ES-I3 (cell line): ENCODE measurements at regions not wholly inside any gene's neighbourhood (a gene's known extent, or its start where the extent isn't known, plus 50 kb on each side); places are given as distances from the start of the nearest gene placed in this dataset.

Experiments
- H3K36me3 ChIP-seq: 2 replicates; pipeline ENCODE4 v1.6.1; 2013; ENCODE audit warnings: mild to moderate bottlenecking, low read length, control low read depth, moderate library complexity; ENCODE audit not compliant: insufficient read depth
- H3K4me1 ChIP-seq: 2 replicates; pipeline ENCODE4 v1.6.1; 2013; ENCODE audit warnings: mild to moderate bottlenecking, control low read depth, low read length; ENCODE audit not compliant: insufficient read depth
- H3K9ac ChIP-seq: 2 replicates; pipeline ENCODE4 v1.6.1; 2013; ENCODE audit warnings: low read depth, mild to moderate bottlenecking, low read length, moderate library complexity
- H3K9me3 ChIP-seq: 2 replicates; pipeline ENCODE4 v1.6.1; 2013; ENCODE audit warnings: mild to moderate bottlenecking, low read length, moderate library complexity; ENCODE audit not compliant: control insufficient read depth, insufficient read depth

- Histone ChIP-seq H3K36me3 (no peaks in the 10 kb centered on the region), H3K9ac (no peak overlapping the region), H3K9me3 (no peaks in the 10 kb centered on the region), H3K4me1 (no peaks in the 10 kb centered on the region)
Measured at GRCh38 chr19:29111576-29111975, 101.4 kb downstream of the UQCRFS1 start.

GRCh38 chr19:29107831-29108230 is 105.1 kb downstream of the UQCRFS1 start:
- no peaks in the 10 kb centered on the region for H3K4me1 ChIP-seq

GRCh38 chr19:29106346-29106885 is 106.5 kb downstream of the UQCRFS1 start:
- H3K36me3 ChIP-seq, result no peaks in the 10 kb centered on the region
- no peak overlapping the region for H3K9ac ChIP-seq
- no peaks in the 10 kb centered on the region for H3K4me1 ChIP-seq

More at GRCh38 chr19:29107831-29108230, 105.1 kb downstream of the UQCRFS1 start:
- Histone ChIP-seq H3K9me3 (no peaks in the 10 kb centered on the region), H3K9ac (no peak overlapping the region), H3K36me3 (no peaks in the 10 kb centered on the region)

GRCh38 chr19:29105629-29106292 is 107.2 kb downstream of the UQCRFS1 start:
- Histone ChIP-seq H3K36me3 (no peaks in the 10 kb centered on the region), H3K4me1 (no peaks in the 10 kb centered on the region), H3K9me3 (no peaks in the 10 kb centered on the region), H3K9ac (no peak overlapping the region)

More at GRCh38 chr19:29106346-29106885, 106.5 kb downstream of the UQCRFS1 start:
- H3K9me3 ChIP-seq, result no peaks in the 10 kb centered on the region

GRCh38 chr19:29104605-29105241 is 108.2 kb downstream of the UQCRFS1 start:
- no peaks in the 10 kb centered on the region for H3K36me3 ChIP-seq
- no peak overlapping the region for H3K9ac ChIP-seq
- H3K9me3 ChIP-seq, result no peaks in the 10 kb centered on the region
- no peaks in the 10 kb centered on the region for H3K4me1 ChIP-seq

GRCh38 chr19:29098863-29099481 is 114.0 kb downstream of the UQCRFS1 start:
- Histone ChIP-seq H3K36me3 (no peaks in the 10 kb centered on the region), H3K9me3 (no peaks in the 10 kb centered on the region), H3K9ac (no peak overlapping the region), H3K4me1 (no peaks in the 10 kb centered on the region; the same call in 1 of the 2 replicates)

- Histone ChIP-seq H3K36me3 (no peaks in the 10 kb centered on the region), H3K4me1 (no peaks in the 10 kb centered on the region; the same call in 1 of the 2 replicates), H3K9me3 (no peaks in the 10 kb centered on the region), H3K9ac (no peak overlapping the region)
Measured at GRCh38 chr19:29098091-29098490, 114.9 kb downstream of the UQCRFS1 start.

- Histone ChIP-seq H3K9ac (no peak overlapping the region), H3K36me3 (no peaks in the 10 kb centered on the region), H3K9me3 (no peaks in the 10 kb centered on the region), H3K4me1 (no peaks in the 10 kb centered on the region; the same call in 1 of the 2 replicates)
Measured at GRCh38 chr19:29096896-29097295, 116.1 kb downstream of the UQCRFS1 start.

GRCh38 chr19:29093553-29093908 is 119.4 kb downstream of the UQCRFS1 start:
- Histone ChIP-seq H3K36me3 (no peaks in the 10 kb centered on the region), H3K4me1 (0 out of 2 replicates have a peak, but pooled peaks cover 8% of the 10 kb centered on the region), H3K9ac (no peak overlapping the region)

GRCh38 chr19:29092712-29093552 is 120.0 kb downstream of the UQCRFS1 start:
- Histone ChIP-seq H3K4me1 (0 out of 2 replicates have a peak, but pooled peaks cover 8% of the 10 kb centered on the region), H3K9me3 (no peaks in the 10 kb centered on the region), H3K9ac (no peak overlapping the region), H3K36me3 (no peaks in the 10 kb centered on the region)

More at GRCh38 chr19:29093553-29093908, 119.4 kb downstream of the UQCRFS1 start:
- H3K9me3 ChIP-seq, result no peaks in the 10 kb centered on the region

GRCh38 chr19:29090783-29091526 is 122.0 kb downstream of the UQCRFS1 start:
- Histone ChIP-seq H3K9ac (no peak overlapping the region; the same call in 1 of the 2 replicates), H3K36me3 (no peaks in the 10 kb centered on the region), H3K9me3 (no peaks in the 10 kb centered on the region), H3K4me1 (0 out of 2 replicates have a peak, but pooled peaks cover 8% of the 10 kb centered on the region)

- no peak overlapping the region for H3K9ac ChIP-seq
- H3K36me3 ChIP-seq, result no peaks in the 10 kb centered on the region
- 0 out of 2 replicates have a peak, but pooled peaks cover 8% of the 10 kb centered on the region for H3K4me1 ChIP-seq
- no peaks in the 10 kb centered on the region for H3K9me3 ChIP-seq
Measured at GRCh38 chr19:29089315-29089870, 123.6 kb downstream of the UQCRFS1 start.

GRCh38 chr19:29088761-29089160 is 124.2 kb downstream of the UQCRFS1 start:
- Histone ChIP-seq H3K36me3 (no peaks in the 10 kb centered on the region), H3K9ac (no peak overlapping the region), H3K4me1 (0 out of 2 replicates have a peak, but pooled peaks cover 8% of the 10 kb centered on the region), H3K9me3 (no peaks in the 10 kb centered on the region)
